Esophagus muscularis mucosa (tissue), 4 donors: ENCODE measurements at regions not wholly inside any gene's neighbourhood (a gene's known extent, or its start where the extent isn't known, plus 50 kb on each side); places are given as distances from the start of the nearest gene placed in this dataset.

Experiments
- DNase-seq: peaks from one replicate; pipeline ENCODE4 v3.0.0-alpha.2; 2017; ENCODE audit errors: extremely low spot score
- H3K27ac ChIP-seq, 4 donors: fragments of 200-600 bp; sonication (generic); replicated peaks in 1 of 4; 1 replicate in 3 of 4; 2 replicates in 1 of 4; pipeline ENCODE4 v1.5.1; 2016 to 2019; ENCODE audit warnings: mild to moderate bottlenecking in 1 of 4
- H3K27me3 ChIP-seq, 4 donors: fragments of 200-600 bp; sonication (generic); one replicate each; pipeline versions ENCODE4 v1.5.1 to v1.6.0; 2016 to 2019
- H3K36me3 ChIP-seq, 4 donors: fragments of 200-600 bp; sonication (generic); one replicate each; pipeline ENCODE4 v1.5.1; 2016 to 2019
- H3K4me1 ChIP-seq, 4 donors: fragments of 200-600 bp; sonication (generic); one replicate each; pipeline ENCODE4 v1.5.1; 2016 to 2019
- H3K4me3 ChIP-seq, 4 donors: fragments of 200-600 bp; sonication (generic); 1 replicate in 2 of 4; 2 replicates in 2 of 4; pipeline ENCODE4 v1.5.1; 2016 to 2019; ENCODE audit warnings: mild to moderate bottlenecking in 4 of 4, moderate library complexity in 1 of 4
- H3K9me3 ChIP-seq, 4 donors: fragments of 200-600 bp; sonication (generic); 1 replicate in 3 of 4; 2 replicates in 1 of 4; pipeline ENCODE4 v1.5.1; 2016 to 2019
- CTCF ChIP-seq, 3 experiments: fragments of 200-600 bp in 2 of 3; fragments of 450-650 bp in 1 of 3; sonication (generic) in 2 of 3; IDR thresholded peaks; one replicate each; pipeline ENCODE4 v1.5.1; 2017 to 2019; ENCODE audit warnings: antibody characterized with exemption in 3 of 3, mild to moderate bottlenecking in 2 of 3, moderate library complexity in 1 of 3
- EP300 ChIP-seq: sonication (generic); formaldehyde crosslinking; IDR thresholded peaks from one replicate; pipeline ENCODE4 v1.6.1; 2017; ENCODE audit warnings: antibody characterized with exemption
- POLR2A ChIP-seq: fragments of 450-650 bp; IDR thresholded peaks from one replicate; pipeline ENCODE4 v1.6.1; 2017; ENCODE audit warnings: antibody characterized with exemption, moderate library complexity, mild to moderate bottlenecking, low read depth
- POLR2AphosphoS5 ChIP-seq, 2 donors: sonication (generic); formaldehyde crosslinking; IDR thresholded peaks; one replicate each; pipeline ENCODE4 v1.6.1; 2017; ENCODE audit warnings: antibody characterized with exemption in 2 of 2
- WGBS: methylation state at CpG from one replicate; pipeline ENCODE4 v1.1.5; 2018; 5-methylcytosine and 5-hydroxymethylcytosine counted together
- intact Hi-C: fragments of 100-400 bp; cut with DNase I; formaldehyde crosslinking; loops from one replicate; pipeline ENCODE4 v1.15.1; 2023

GRCh38 chr17:54426296-54426886, 474.3 kb upstream of the TOM1L1 start:
- TF ChIP-seq EP300 (no peak), CTCF (IDR thresholded peaks at IDR 0.05) (no peak)
- Histone ChIP-seq H3K9me3 (no peaks in the 10 kb centered on the region), H3K4me3 (no peak overlapping the region), H3K4me1 (no peaks in the 10 kb centered on the region), H3K27me3 (no peaks in the 10 kb centered on the region), H3K36me3 (no peaks in the 10 kb centered on the region), H3K27ac (no peak overlapping the region)
- no peak for DNase-seq
- WGBS, result 64% methylated on average over 1 of the region's 1 CpG
- intact Hi-C loops, result no loop called here

GRCh38 chr17:54435966-54436365, 464.7 kb upstream of the TOM1L1 start:
- no peak overlapping the region for H3K27ac ChIP-seq
- H3K27me3 ChIP-seq, result peaks cover 0 to 4% (median 0%) of the 10 kb centered on the region in 4 donors
- TF ChIP-seq CTCF (IDR thresholded peaks at IDR 0.05) (no peak), EP300 (no peak), POLR2AphosphoS5 (IDR thresholded peaks at IDR 0.05) (no peak), POLR2A (no peak)
- no peaks in the 10 kb centered on the region for H3K36me3 ChIP-seq
- no peak overlapping the region for H3K4me3 ChIP-seq
- DNase-seq, result no peak
- intact Hi-C loops, result no loop called here
- H3K4me1 ChIP-seq, result no peaks in the 10 kb centered on the region
- WGBS, result 86% methylated on average over 2 of the region's 10 CpGs
- H3K9me3 ChIP-seq, result no peaks in the 10 kb centered on the region

GRCh38 chr17:54439816-54440215, 460.8 kb upstream of the TOM1L1 start:
- 69% methylated on average over 6 of the region's 7 CpGs for WGBS
- no peak for TF ChIP-seq POLR2AphosphoS5 (IDR thresholded peaks at IDR 0.05)
- TF ChIP-seq CTCF (IDR thresholded peaks at IDR 0.05), result no peak
- TF ChIP-seq POLR2A, result no peak
- TF ChIP-seq EP300, result no peak
- no peaks in the 10 kb centered on the region for H3K9me3 ChIP-seq
- H3K36me3 ChIP-seq, result no peaks in the 10 kb centered on the region
- no peak overlapping the region for H3K4me3 ChIP-seq
- H3K27me3 ChIP-seq, result peaks cover 0 to 4% (median 0%) of the 10 kb centered on the region in 4 donors
- intact Hi-C loops, result no loop called here
- no peaks in the 10 kb centered on the region for H3K4me1 ChIP-seq
- no peak overlapping the region for H3K27ac ChIP-seq
- DNase-seq, result no peak

- TF ChIP-seq CTCF (IDR thresholded peaks at IDR 0.05) (no peak), EP300 (no peak), POLR2AphosphoS5 (IDR thresholded peaks at IDR 0.05) (no peak), POLR2A (no peak)
- Histone ChIP-seq H3K4me1 (no peaks in the 10 kb centered on the region), H3K4me3 (no peak overlapping the region), H3K36me3 (no peaks in the 10 kb centered on the region), H3K9me3 (peaks cover 0 to 3% (median 0%) of the 10 kb centered on the region in 4 donors), H3K27ac (no peak overlapping the region), H3K27me3 (no peaks in the 10 kb centered on the region)
- WGBS, result 65% methylated on average over 1 of the region's 1 CpG
- intact Hi-C loops, result no loop called here
- no peak for DNase-seq
Measured at GRCh38 chr17:54451051-54451450, 449.6 kb upstream of the TOM1L1 start.

GRCh38 chr17:54452666-54453348, 447.8 kb upstream of the TOM1L1 start:
- WGBS, result 83% methylated on average over 6 of the region's 6 CpGs
- intact Hi-C loops, result no loop called here
- Histone ChIP-seq H3K27me3 (no peaks in the 10 kb centered on the region), H3K27ac (no peak overlapping the region), H3K4me3 (no peak overlapping the region), H3K36me3 (no peaks in the 10 kb centered on the region), H3K4me1 (no peaks in the 10 kb centered on the region), H3K9me3 (peaks cover 0 to 4% (median 1%) of the 10 kb centered on the region in 4 donors)
- DNase-seq, result no peak
- no peak for TF ChIP-seq POLR2AphosphoS5 (IDR thresholded peaks at IDR 0.05)
- TF ChIP-seq CTCF (IDR thresholded peaks at IDR 0.05), result no peak
- TF ChIP-seq EP300, result no peak
- TF ChIP-seq POLR2A, result no peak
